Mammary epithelial cell (primary cell): ENCODE measurements at regions not wholly inside any gene's neighbourhood (a gene's known extent, or its start where the extent isn't known, plus 50 kb on each side); places are given as distances from the start of the nearest gene placed in this dataset.

Experiments used
- CTCF ChIP-seq, 2 donors: IDR thresholded peaks in 1 of 2; conservative IDR thresholded peaks in 1 of 2; 2 replicates each; pipeline ENCODE4 v1.5.1; 2011 to 2012; ENCODE audit warnings: inconsistent platforms in 2 of 2, low read length in 2 of 2, mild to moderate bottlenecking in 2 of 2, control low read depth in 1 of 2, low read depth in 1 of 2; ENCODE audit not compliant: insufficient read depth in 1 of 2; ENCODE audit errors: extremely low read depth in 1 of 2
- EZH2 ChIP-seq: IDR thresholded peaks from 2 replicates; pipeline ENCODE4 v1.6.1; 2012; ENCODE audit warnings: low read length, inconsistent platforms, borderline replicate concordance

GRCh38 chr17:77685881-77686486 is 272.5 kb upstream of the TNRC6C start:
- TF ChIP-seq CTCF (conservative IDR thresholded peaks at IDR 0.05 in 1 of 2, IDR thresholded peaks at IDR 0.05 in 1 of 2; ENCODE audit: extremely low read depth in 1 of 2, insufficient read depth in 1 of 2, low read depth in 1 of 2, low read length in 2 of 2) (no peak), EZH2 (no peak)
